NB4 (cell line): ENCODE measurements at regions not wholly inside any gene's neighbourhood (a gene's known extent, or its start where the extent isn't known, plus 50 kb on each side); places are given as distances from the start of the nearest gene placed in this dataset.
"Not testable (repeated sequence)": the region's sequence is repeated elsewhere in the genome, so short reads cannot be mapped to it uniquely, and the experiment has no call there.

Experiments
- DNase-seq: peaks from one replicate; pipeline ENCODE4 v3.0.0; 2010; ENCODE audit warnings: low read depth
- H3K4me3 ChIP-seq: one replicate; pipeline ENCODE4 v1.5.1; 2011; ENCODE audit warnings: mild to moderate bottlenecking, low read depth, low read length, moderate library complexity
- MYC ChIP-seq: IDR thresholded peaks from 2 replicates; pipeline ENCODE4 v1.6.1; 2011; ENCODE audit warnings: low read depth, low read length
- POLR2A ChIP-seq: IDR thresholded peaks from 2 replicates; pipeline ENCODE4 v1.6.1; 2011; ENCODE audit warnings: mild to moderate bottlenecking; ENCODE audit not compliant: insufficient read length; ENCODE audit errors: extremely low read depth
- TF ChIP-seq, protein P1 (sequence below): IDR thresholded peaks from 2 replicates; pipeline ENCODE4 v1.6.1; 2011; ENCODE audit warnings: low read depth, low read length
- TF ChIP-seq, protein P2 (sequence below): IDR thresholded peaks from one replicate; pipeline ENCODE4 v1.5.1; 2012; ENCODE audit warnings: low read depth, low read length

DNA sequence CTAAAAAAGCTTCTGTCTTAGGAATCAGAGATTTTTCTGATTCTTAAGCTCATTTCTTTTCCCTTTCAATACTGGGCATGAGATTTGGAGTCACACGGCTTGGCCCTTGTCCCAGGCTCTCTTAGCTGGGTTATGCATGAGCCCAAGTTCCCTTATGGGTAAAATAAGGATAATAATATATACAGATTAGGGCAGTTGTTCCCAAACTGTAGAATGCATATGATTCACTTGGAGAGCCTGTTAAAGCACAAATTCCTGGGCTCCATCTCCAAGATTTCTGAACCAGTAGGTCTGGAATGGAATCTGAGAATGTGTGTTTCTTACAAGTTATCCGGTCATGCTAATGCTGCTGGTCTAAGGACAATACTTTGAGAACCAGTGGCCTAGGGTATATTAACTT lies 154.0 kb downstream of the REEP3 start:
- no peak overlapping the region for H3K4me3 ChIP-seq
- DNase-seq = no peak
- no peak for TF ChIP-seq POLR2A
- TF ChIP-seq, protein P1, sequence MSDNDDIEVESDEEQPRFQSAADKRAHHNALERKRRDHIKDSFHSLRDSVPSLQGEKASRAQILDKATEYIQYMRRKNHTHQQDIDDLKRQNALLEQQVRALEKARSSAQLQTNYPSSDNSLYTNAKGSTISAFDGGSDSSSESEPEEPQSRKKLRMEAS = no peak
- no peak for TF ChIP-seq MYC
- TF ChIP-seq, protein P2, sequence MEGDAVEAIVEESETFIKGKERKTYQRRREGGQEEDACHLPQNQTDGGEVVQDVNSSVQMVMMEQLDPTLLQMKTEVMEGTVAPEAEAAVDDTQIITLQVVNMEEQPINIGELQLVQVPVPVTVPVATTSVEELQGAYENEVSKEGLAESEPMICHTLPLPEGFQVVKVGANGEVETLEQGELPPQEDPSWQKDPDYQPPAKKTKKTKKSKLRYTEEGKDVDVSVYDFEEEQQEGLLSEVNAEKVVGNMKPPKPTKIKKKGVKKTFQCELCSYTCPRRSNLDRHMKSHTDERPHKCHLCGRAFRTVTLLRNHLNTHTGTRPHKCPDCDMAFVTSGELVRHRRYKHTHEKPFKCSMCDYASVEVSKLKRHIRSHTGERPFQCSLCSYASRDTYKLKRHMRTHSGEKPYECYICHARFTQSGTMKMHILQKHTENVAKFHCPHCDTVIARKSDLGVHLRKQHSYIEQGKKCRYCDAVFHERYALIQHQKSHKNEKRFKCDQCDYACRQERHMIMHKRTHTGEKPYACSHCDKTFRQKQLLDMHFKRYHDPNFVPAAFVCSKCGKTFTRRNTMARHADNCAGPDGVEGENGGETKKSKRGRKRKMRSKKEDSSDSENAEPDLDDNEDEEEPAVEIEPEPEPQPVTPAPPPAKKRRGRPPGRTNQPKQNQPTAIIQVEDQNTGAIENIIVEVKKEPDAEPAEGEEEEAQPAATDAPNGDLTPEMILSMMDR = no peak

DNA sequence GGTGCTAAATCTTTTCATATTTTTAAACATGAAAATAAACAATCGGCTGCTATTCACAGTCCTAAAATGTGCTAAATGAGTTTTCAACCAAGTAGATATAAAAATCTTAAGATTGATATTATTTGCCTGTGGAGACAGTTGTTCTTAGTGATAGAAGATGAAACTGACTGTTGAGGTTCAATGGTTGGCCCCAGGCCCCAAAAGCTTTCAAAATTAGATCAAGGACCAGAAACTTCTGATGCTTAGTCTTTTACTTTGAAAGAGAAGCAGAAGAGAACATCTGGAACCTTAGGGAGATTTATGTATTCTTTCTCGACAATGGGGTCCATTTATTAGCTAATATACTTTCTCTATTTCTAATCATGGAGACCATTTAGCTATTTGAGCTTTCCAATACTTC lies 155.8 kb downstream of the REEP3 start:
- H3K4me3 ChIP-seq = no peak overlapping the region
- no peak for DNase-seq
- TF ChIP-seq, protein P1 = no peak
- no peak for TF ChIP-seq POLR2A
- TF ChIP-seq, protein P2 = no peak
- TF ChIP-seq MYC = no peak

DNA sequence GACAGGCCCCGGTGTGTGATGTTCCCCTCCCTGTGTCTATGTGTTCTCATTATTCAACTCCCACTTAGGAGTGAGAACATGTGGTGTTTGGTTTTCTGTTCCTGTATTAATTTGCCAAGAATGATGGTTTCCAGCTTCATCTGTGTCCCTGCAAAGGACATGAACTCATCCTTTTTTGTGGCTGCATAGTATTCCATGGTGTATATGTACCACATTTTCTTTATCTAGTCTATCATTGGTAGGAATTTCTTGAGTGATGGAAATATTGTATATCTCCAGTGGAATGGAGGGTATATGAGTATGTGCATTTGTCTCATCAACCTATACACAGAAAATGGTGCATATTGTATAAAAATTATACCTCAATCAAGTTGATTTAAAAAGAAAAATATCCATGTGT lies 159.3 kb downstream of the REEP3 start:
- not testable (repeated sequence) for H3K4me3 ChIP-seq, DNase-seq

DNA sequence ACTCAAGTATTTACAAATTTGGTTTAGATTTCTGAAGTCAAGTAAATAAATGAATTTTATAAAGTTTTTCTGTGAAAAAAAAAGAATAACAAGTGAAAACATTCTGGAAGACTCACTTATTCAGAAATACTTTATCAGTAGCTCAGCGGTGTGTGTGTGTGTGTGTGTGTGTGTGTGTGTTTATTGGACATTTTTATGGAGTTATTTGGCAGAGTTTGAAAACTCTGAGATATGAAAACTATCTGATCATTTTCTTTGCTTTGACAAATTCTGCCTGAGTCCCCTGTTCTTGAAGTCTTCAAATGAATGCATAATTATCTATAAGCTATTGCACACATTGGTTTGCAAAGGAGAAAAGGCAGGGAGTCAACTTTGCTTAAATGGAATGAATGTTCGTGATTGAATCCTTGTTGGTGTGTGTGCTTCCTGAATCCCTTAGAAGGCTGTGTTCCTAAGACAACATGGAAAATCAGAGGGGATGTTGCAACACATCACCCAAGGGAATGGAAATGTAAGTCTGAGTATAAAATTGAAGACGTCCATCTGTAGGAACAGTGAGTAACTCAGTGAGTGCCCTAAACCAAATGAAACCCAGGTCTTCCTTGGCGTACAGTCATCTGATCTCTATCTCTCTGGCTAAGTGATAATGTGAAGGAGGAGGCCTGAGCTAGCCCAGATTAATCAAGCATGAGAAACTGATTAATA lies 160.9 kb downstream of the REEP3 start:
- no peak overlapping the region for H3K4me3 ChIP-seq
- no peak for DNase-seq
- TF ChIP-seq, protein P2 = no peak
- TF ChIP-seq, protein P1 = no peak
- TF ChIP-seq POLR2A = no peak
- no peak for TF ChIP-seq MYC

DNA sequence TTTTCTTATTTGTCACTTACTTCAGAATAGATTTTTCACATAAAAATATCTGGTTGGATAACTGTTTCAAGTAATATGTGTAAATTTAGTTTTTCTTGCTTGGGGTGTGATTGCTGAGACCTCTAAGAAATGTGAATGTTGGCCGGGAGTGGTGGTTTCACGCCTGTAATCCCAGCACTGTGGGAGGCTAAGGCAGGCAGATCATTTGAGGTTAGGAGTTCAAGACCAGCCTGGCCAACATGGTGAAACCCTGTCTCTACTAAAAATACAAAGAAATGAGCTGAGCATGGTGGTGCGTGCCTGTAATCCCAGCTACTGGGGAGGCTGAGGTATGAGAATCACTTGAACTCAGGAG lies 161.5 kb downstream of the REEP3 start:
- not testable (repeated sequence) for H3K4me3 ChIP-seq, DNase-seq

DNA sequence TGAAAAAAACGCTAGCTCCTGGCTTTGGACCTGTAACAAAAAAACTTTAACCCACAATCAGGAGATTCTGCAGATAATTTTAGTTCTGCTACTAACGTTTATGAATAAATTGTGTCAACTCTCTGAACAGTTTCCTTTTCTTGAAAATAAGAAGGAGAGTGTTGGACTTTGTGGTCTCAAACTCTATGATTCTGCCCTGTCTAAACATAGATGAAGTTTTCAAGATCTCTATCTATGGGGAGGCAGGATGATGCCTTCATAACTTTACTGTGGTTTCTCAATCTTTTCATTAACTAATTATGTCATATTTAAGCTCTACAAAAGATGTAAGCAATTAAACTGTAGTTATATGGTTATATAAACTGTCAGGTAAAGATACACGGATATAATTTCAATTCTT lies 162.0 kb downstream of the REEP3 start:
- TF ChIP-seq, protein P2 = no peak
- TF ChIP-seq, protein P1 = no peak
- TF ChIP-seq MYC = no peak
- no peak for TF ChIP-seq POLR2A
- H3K4me3 ChIP-seq = no peak overlapping the region
- no peak for DNase-seq

DNA sequence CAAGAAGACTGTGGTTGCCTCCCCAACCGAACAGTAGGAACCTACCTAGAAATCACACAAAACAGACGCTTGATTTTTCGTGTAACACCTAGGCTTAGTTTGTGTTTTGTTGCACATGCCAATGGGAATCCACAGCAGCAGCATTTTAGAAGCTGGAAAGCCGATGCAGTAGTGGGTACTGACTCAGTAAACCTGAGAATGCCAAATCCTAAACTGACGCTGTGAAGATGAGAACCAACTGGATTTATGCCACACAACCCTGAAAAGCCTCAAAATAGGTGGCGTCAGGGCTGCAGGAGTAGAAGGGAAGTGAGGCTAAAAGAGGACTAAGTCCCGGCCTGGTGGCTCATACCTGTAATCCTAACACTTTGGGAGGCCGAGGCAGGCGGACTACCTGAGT lies 162.5 kb downstream of the REEP3 start:
- TF ChIP-seq MYC = no peak
- TF ChIP-seq, protein P1 = no peak
- no peak for TF ChIP-seq POLR2A
- TF ChIP-seq, protein P2 = no peak
- no peak for DNase-seq
- no peak overlapping the region for H3K4me3 ChIP-seq
